ENCODE measurements at regions not wholly inside any gene's neighbourhood (a gene's known extent, or its start where the extent isn't known, plus 50 kb on each side); places are given as distances from the start of the nearest gene placed in this dataset.

DNA sequence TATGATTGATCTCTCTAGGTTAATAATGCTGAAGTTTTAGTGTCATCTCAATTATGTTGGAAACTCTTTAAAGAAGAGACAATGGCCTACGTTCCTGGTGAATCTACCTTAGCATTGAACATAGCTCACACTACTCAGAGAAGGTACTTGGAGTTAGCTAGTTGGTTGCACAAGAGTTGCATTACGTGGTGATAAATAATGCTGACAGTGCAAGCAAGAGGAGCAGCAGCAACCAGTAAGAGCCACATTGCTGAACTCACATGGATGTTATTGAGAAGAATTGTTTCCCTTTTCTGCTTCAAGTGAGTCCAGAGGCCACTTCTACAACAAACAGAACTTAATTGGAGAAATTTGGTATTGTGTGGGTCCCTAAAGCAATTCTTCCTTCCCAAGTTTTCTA lies 737.1 kb downstream of the TDRD15 start:
- TF ChIP-seq, protein P1, sequence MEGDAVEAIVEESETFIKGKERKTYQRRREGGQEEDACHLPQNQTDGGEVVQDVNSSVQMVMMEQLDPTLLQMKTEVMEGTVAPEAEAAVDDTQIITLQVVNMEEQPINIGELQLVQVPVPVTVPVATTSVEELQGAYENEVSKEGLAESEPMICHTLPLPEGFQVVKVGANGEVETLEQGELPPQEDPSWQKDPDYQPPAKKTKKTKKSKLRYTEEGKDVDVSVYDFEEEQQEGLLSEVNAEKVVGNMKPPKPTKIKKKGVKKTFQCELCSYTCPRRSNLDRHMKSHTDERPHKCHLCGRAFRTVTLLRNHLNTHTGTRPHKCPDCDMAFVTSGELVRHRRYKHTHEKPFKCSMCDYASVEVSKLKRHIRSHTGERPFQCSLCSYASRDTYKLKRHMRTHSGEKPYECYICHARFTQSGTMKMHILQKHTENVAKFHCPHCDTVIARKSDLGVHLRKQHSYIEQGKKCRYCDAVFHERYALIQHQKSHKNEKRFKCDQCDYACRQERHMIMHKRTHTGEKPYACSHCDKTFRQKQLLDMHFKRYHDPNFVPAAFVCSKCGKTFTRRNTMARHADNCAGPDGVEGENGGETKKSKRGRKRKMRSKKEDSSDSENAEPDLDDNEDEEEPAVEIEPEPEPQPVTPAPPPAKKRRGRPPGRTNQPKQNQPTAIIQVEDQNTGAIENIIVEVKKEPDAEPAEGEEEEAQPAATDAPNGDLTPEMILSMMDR (IDR thresholded peaks at IDR 0.05; ENCODE audit: borderline replicate concordance, extremely low read depth, low read length, poor library complexity, severe bottlenecking) = no peak
- no peak for TF ChIP-seq EZH2 (IDR thresholded peaks at IDR 0.05; ENCODE audit: borderline replicate concordance, low read depth, low read length, severe bottlenecking)

Data from DND-41 (cell line).